ENCODE measurements at regions not wholly inside any gene's neighbourhood (a gene's known extent, or its start where the extent isn't known, plus 50 kb on each side); places are given as distances from the start of the nearest gene placed in this dataset.

DNA sequence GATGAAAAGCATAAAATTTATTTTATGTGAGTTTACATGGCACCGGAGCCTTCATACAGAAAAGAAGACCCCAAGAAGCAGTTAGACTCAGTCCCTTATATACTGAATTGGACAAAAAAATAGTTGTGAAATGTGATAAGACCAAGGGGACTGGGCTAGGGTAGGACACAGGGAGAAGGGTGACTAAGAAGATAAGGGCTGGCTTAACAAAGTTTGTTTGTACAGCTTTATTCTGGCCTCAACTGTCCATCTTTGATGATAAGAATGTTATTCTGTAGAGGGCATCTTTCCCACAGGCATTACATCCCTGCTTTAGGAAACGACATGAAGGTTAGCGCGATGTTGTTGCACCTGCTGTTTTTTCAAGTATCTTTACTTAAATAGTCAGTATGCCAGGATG is 86.5 kb downstream of the SEC61G start:
- H3K36me3 ChIP-seq (ENCODE audit: control insufficient read depth, insufficient read depth, low read length) = no peaks in the 10 kb centered on the region
- 93% methylated on average over 4 of the region's 4 CpGs for WGBS (ENCODE audit: insufficient coverage)
- no peaks in the 10 kb centered on the region for H3K27me3 ChIP-seq (ENCODE audit: control insufficient read depth, insufficient read depth, low read length)
- no peak for ATAC-seq
- H3K27ac ChIP-seq (ENCODE audit: low read length) = no peak overlapping the region
- H3K36me3 Mint-ChIP-seq = no peaks in the 10 kb centered on the region
- no peaks in the 10 kb centered on the region for H3K9me3 ChIP-seq (ENCODE audit: control insufficient read depth, insufficient read depth, low read length)
- H3K4me1 Mint-ChIP-seq = no peaks in the 10 kb centered on the region
- no peak overlapping the region for H3K4me3 ChIP-seq (ENCODE audit: low read length)
- H3K9me3 Mint-ChIP-seq = peaks cover 0 to 4% of the 10 kb centered on the region in 2 donors
- intact Hi-C loops (cut with micrococcal nuclease) = no loop called here
- H3K27ac Mint-ChIP-seq = no peak overlapping the region
- no peaks in the 10 kb centered on the region for H3K4me1 ChIP-seq (ENCODE audit: control insufficient read depth, insufficient read depth, low read length)
- DNase-seq = no peak
- TF ChIP-seq, protein P1, sequence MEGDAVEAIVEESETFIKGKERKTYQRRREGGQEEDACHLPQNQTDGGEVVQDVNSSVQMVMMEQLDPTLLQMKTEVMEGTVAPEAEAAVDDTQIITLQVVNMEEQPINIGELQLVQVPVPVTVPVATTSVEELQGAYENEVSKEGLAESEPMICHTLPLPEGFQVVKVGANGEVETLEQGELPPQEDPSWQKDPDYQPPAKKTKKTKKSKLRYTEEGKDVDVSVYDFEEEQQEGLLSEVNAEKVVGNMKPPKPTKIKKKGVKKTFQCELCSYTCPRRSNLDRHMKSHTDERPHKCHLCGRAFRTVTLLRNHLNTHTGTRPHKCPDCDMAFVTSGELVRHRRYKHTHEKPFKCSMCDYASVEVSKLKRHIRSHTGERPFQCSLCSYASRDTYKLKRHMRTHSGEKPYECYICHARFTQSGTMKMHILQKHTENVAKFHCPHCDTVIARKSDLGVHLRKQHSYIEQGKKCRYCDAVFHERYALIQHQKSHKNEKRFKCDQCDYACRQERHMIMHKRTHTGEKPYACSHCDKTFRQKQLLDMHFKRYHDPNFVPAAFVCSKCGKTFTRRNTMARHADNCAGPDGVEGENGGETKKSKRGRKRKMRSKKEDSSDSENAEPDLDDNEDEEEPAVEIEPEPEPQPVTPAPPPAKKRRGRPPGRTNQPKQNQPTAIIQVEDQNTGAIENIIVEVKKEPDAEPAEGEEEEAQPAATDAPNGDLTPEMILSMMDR (IDR thresholded peaks at IDR 0.05) = no peak
- no peak overlapping the region for H3K4me3 Mint-ChIP-seq
- H3K27me3 Mint-ChIP-seq (ENCODE audit: low read depth in 2 of 2) = no peaks in the 10 kb centered on the region

GRCh38 chr7:54664235-54665228 is 94.5 kb downstream of the SEC61G start:
- Mint-ChIP-seq H3K4me3 (no peak overlapping the region), H3K4me1 (no peaks in the 10 kb centered on the region), H3K27ac (no peak overlapping the region), H3K36me3 (peaks cover 7% of the 10 kb centered on the region), H3K27me3 (ENCODE audit: low read depth in 2 of 2) (peaks cover 13 to 20% of the 10 kb centered on the region in 2 donors), H3K9me3 (peaks cover 2 to 5% of the 10 kb centered on the region in 2 donors)
- intact Hi-C loops (cut with micrococcal nuclease) = no loop called here
- ATAC-seq (no peak), DNase-seq (no peak)
- H3K36me3 ChIP-seq (ENCODE audit: control insufficient read depth, insufficient read depth, low read length) = no peaks in the 10 kb centered on the region
- 7% methylated on average over 62 of the region's 62 CpGs for WGBS (ENCODE audit: insufficient coverage)
- TF ChIP-seq, protein P1 (IDR thresholded peaks at IDR 0.05) = no peak
- H3K27ac ChIP-seq (ENCODE audit: low read length) = no peak overlapping the region
- no peak overlapping the region for H3K4me3 ChIP-seq (ENCODE audit: low read length)
- no peaks in the 10 kb centered on the region for H3K27me3 ChIP-seq (ENCODE audit: control insufficient read depth, insufficient read depth, low read length)
- H3K4me1 ChIP-seq (ENCODE audit: control insufficient read depth, insufficient read depth, low read length) = no peaks in the 10 kb centered on the region
- H3K9me3 ChIP-seq (ENCODE audit: control insufficient read depth, insufficient read depth, low read length) = no peaks in the 10 kb centered on the region

- no peaks in the 10 kb centered on the region for H3K27me3 ChIP-seq (ENCODE audit: control insufficient read depth, insufficient read depth, low read length)
- peaks cover 7% of the 10 kb centered on the region for H3K36me3 Mint-ChIP-seq
- no peaks in the 10 kb centered on the region for H3K9me3 ChIP-seq (ENCODE audit: control insufficient read depth, insufficient read depth, low read length)
- no peaks in the 10 kb centered on the region for H3K4me1 Mint-ChIP-seq
- WGBS (ENCODE audit: insufficient coverage) = 22% methylated on average over 16 of the region's 16 CpGs
- H3K4me1 ChIP-seq (ENCODE audit: control insufficient read depth, insufficient read depth, low read length) = no peaks in the 10 kb centered on the region
- H3K27ac ChIP-seq (ENCODE audit: low read length) = no peak overlapping the region
- H3K9me3 Mint-ChIP-seq = peaks cover 2 to 7% of the 10 kb centered on the region in 2 donors
- no peaks in the 10 kb centered on the region for H3K36me3 ChIP-seq (ENCODE audit: control insufficient read depth, insufficient read depth, low read length)
- no peak for DNase-seq
- peaks cover 13 to 20% of the 10 kb centered on the region in 2 donors for H3K27me3 Mint-ChIP-seq (ENCODE audit: low read depth in 2 of 2)
- intact Hi-C loops (cut with micrococcal nuclease) = no loop called here
- H3K4me3 Mint-ChIP-seq = no peak overlapping the region
- TF ChIP-seq, protein P1 (IDR thresholded peaks at IDR 0.05) = no peak
- no peak overlapping the region for H3K4me3 ChIP-seq (ENCODE audit: low read length)
- ATAC-seq = no peak
- H3K27ac Mint-ChIP-seq = no peak overlapping the region
These were observed 95.3 kb downstream of the SEC61G start for GRCh38 chr7:54663603-54664234.

All from natural killer cell (primary cell).